ENCODE measurements at regions not wholly inside any gene's neighbourhood (a gene's known extent, or its start where the extent isn't known, plus 50 kb on each side); places are given as distances from the start of the nearest gene placed in this dataset.
"Not testable (repeated sequence)": the region's sequence is repeated elsewhere in the genome, so short reads cannot be mapped to it uniquely, and the experiment has no call there.

DNA sequence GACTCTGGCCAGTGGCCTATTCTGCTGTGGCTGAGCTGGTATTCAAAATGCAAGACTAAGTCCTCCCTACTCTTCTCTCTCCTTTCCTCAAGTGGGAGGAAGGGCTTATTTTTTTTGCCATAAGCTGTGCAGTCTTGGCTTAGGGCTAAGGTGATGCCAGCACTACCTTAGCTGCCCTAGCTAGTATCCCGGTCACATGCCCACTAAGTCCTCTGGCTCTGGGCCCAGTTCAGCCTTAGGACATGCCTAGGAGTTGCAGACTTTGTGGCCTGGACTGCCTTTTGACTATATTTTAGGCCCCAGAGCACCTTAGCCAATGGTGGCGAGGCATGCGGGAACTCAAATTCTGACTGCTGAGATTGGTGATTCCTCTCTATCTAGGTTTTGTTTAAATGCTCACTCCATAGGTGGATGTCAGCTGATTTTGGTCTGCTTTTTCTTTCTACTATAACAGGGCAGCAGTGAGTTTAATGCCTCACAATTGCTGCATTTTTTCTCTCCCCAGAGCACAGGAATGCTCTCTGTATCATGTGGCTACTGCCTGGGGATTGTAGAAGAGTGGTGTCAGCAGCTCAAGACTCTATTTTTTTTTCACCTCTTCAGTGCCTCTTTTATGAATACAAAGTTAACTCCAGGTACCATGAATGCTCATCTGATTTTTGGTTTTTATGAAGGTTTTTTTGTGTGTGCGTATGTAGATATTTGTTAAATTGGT, 472.9 kb upstream of the GRID2 start:
- DNase-seq (ENCODE audit: extremely low read depth in 1 of 11, low read depth in 9 of 11, low spot score in 4 of 11) = no peak

DNA sequence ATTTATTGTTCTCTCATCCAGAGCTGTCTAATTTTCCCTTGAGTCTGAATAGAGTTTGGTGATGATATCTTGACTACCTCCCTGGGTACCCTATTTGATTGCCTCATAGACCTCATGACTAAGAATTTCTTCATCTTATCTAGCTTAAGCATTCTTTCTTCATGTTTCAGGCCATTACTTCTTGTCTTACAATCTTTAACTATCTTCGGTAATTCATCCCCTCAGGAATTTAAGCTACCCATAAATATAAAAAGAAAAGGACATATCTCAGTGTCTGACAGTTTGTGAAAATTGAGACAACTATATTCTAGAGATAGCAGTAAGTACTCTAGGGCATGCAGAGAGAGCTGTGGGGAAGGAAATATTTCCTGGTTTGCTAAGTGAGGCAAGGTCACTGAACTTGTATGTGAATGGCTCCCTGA, 466.1 kb upstream of the GRID2 start:
- DNase-seq (ENCODE audit: extremely low read depth in 1 of 11, low read depth in 9 of 11, low spot score in 4 of 11) = no peak

- DNase-seq (ENCODE audit: extremely low read depth in 1 of 11, low read depth in 9 of 11, low spot score in 4 of 11) = no peak
Observed at GRCh38 chr4:91838181-91838861, 465.4 kb upstream of the GRID2 start.

GRCh38 chr4:91840359-91840758, 463.4 kb upstream of the GRID2 start:
- DNase-seq (ENCODE audit: extremely low read depth in 1 of 11, low read depth in 9 of 11, low spot score in 4 of 11) = no peak

GRCh38 chr4:91846233-91846632, 457.5 kb upstream of the GRID2 start:
- no peak for DNase-seq (ENCODE audit: extremely low read depth in 1 of 11, low read depth in 9 of 11, low spot score in 4 of 11)

DNA sequence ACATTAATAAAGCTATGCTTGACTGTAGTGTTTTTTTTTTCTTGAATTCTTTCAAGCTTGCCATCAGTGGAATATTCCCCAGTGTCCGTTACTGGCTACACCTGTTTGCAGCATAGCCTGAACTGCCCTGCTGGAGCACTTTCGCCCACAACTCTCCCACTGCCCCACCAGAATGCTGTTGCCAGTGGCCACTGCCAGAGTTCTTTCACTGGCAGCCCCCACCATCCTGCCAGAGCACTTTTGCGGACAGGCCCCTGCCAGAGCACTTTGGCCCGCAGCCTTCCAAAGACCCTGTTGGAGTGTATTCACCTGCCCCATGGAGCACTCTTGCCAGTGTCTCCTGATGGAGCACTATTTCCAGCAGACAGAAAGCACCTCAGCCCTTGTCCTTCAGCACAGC, 452.3 kb upstream of the GRID2 start:
- DNase-seq (ENCODE audit: extremely low read depth in 1 of 11, low read depth in 9 of 11, low spot score in 4 of 11) = no peak

DNA sequence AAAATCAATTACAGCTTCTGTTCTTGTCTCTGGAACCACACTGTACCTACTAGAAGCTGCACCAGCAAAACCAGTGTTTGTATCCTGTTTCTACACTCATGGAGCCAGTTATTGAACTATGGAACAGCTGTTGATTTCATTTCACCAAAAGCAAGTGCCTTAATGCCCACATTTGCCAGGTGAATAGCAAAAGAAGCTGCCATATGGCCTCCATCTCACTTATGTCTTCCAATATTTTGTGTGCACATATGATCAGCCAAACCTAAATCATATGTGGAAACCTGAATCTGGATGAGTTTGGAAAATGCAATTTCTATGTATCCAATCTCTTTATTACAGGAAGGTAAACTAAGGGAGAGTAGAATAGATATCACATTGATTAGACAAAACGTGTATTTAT, 415.8 kb upstream of the GRID2 start:
- no peak for DNase-seq (ENCODE audit: extremely low read depth in 1 of 11, low read depth in 9 of 11, low spot score in 4 of 11)

DNA sequence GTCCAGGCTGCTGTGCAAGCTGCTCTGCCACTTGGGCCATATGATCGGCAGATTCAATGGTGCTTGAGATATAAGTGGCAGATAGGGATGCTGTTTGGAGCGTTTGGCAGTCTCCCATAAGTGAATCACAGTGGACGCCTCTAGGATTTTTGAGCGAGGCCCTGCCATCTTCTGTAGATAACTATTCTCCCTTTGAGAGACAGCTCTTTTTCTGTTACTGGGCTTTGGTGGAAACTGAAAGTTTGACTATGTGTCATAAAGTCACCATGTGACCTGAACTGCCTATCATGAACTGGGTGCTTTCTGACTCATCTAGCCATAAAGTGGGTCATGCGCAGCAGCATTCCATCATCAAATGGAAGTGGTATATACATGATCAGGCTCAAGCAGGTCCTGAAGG, 412.5 kb upstream of the GRID2 start:
- DNase-seq (ENCODE audit: extremely low read depth in 1 of 11, low read depth in 9 of 11, low spot score in 4 of 11) = not testable (repeated sequence)

- no peak for DNase-seq (ENCODE audit: extremely low read depth in 1 of 11, low read depth in 9 of 11, low spot score in 4 of 11)
Observed at GRCh38 chr4:91894006-91894405, 409.8 kb upstream of the GRID2 start.

- no peak for DNase-seq (ENCODE audit: extremely low read depth in 1 of 11, low read depth in 9 of 11, low spot score in 4 of 11)
Observed at GRCh38 chr4:91904556-91904955, 399.2 kb upstream of the GRID2 start.

GRCh38 chr4:91909963-91910362, 393.8 kb upstream of the GRID2 start:
- DNase-seq (ENCODE audit: extremely low read depth in 1 of 11, low read depth in 9 of 11, low spot score in 4 of 11) = no peak

GRCh38 chr4:91914176-91914804, 389.5 kb upstream of the GRID2 start:
- DNase-seq (ENCODE audit: extremely low read depth in 1 of 11, low read depth in 9 of 11, low spot score in 4 of 11) = no peak

DNA sequence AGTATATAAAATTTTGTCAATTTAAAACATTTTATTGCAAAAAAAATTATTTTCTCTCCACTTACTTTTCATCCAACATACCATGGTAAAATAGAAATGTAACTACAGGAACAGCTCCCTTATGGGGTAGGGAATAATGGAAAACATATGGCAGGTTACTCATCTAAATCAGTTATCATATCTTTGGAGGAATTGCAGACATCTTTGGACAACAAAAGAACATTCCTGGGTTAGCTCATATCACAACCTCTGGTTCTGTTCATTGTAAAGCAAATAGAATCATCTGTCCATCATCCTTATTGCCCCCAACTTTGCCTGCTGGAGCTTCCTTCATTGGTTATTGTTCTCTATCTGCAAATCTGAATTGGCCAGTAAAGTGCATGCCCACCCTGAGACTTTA, 387.5 kb upstream of the GRID2 start:
- no peak for DNase-seq (ENCODE audit: extremely low read depth in 1 of 11, low read depth in 9 of 11, low spot score in 4 of 11)

GRCh38 chr4:91924625-91925024, 379.1 kb upstream of the GRID2 start:
- no peak for DNase-seq (ENCODE audit: extremely low read depth in 1 of 11, low read depth in 9 of 11, low spot score in 4 of 11)

- DNase-seq (ENCODE audit: extremely low read depth in 1 of 11, low read depth in 9 of 11, low spot score in 4 of 11) = no peak
Observed at GRCh38 chr4:91935217-91935616, 368.5 kb upstream of the GRID2 start.

- peak in 6 of 11 donors; percentile 1 to 20 (median 6) for DNase-seq (ENCODE audit: extremely low read depth in 1 of 11, low read depth in 9 of 11, low spot score in 4 of 11)
Observed at GRCh38 chr4:91936311-91936710, 367.5 kb upstream of the GRID2 start.

- no peak for DNase-seq (ENCODE audit: extremely low read depth in 1 of 11, low read depth in 9 of 11, low spot score in 4 of 11)
Observed at GRCh38 chr4:91957963-91958362, 345.8 kb upstream of the GRID2 start.

GRCh38 chr4:91958596-91958995, 345.2 kb upstream of the GRID2 start:
- DNase-seq (ENCODE audit: extremely low read depth in 1 of 11, low read depth in 9 of 11, low spot score in 4 of 11) = peak in 1 of 11 donors; percentile 3

DNA sequence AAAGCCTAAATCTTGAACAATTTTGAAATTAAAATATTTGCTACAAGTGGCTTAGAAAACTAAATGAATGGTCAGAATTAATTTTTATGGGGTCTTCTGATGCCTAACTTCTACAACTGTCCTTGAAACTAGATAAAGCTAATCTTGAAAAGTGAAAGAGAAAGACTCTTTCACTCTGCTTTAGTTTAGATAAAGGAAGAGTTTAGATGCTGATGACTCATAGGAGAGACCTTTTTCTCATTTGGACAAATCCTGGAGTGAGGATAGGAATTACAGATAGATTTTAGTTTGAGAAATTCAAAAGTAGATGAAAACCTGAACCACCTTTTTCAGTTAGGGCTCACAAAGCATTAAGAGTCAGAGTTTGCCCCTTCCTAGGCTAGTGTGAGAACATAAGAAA, 342.3 kb upstream of the GRID2 start:
- no peak for DNase-seq (ENCODE audit: extremely low read depth in 1 of 11, low read depth in 9 of 11, low spot score in 4 of 11)

DNA sequence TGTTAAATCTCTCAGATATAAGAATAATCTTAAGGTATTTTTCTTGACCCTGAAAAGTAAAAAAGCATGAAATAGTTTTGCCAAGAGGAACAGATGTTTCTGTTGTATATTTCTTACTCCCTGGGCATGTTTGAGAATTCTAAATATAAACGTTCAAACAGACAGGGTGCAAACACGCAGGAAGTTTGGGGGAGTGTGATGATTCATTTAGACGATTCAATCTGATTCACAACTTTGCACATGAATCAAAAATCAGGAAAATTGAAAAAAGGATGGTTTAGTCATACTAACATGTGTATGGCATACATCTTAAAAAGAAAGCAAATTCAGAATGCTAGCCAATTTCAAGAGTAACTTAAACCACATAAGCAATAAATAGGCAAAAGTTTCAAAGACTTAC, 340.3 kb upstream of the GRID2 start:
- DNase-seq (ENCODE audit: extremely low read depth in 1 of 11, low read depth in 9 of 11, low spot score in 4 of 11) = no peak
